GM12892 (cell line): ENCODE measurements at regions not wholly inside any gene's neighbourhood (a gene's known extent, or its start where the extent isn't known, plus 50 kb on each side); places are given as distances from the start of the nearest gene placed in this dataset.

Experiments used
- DNase-seq: peaks from one replicate; pipeline ENCODE4 v3.0.0; 2011; ENCODE audit not compliant: insufficient read length
- FAIRE-seq: peaks from 2 replicates; lab custom pipeline; 2011; peaks lifted over from hg19 to GRCh38; lab: Jason Lieb, UNC
- POLR2A ChIP-seq: IDR thresholded peaks from 2 replicates; pipeline ENCODE4 v1.6.1; 2011; ENCODE audit warnings: low read depth, low read length, control low read depth
- POLR2AphosphoS5 ChIP-seq: IDR thresholded peaks from 2 replicates; pipeline ENCODE4 v1.6.1; 2011; ENCODE audit warnings: low read depth, low read length, control low read depth
- TAF1 ChIP-seq: IDR thresholded peaks from 2 replicates; pipeline ENCODE4 v1.6.1; 2011; ENCODE audit warnings: low read depth, mild to moderate bottlenecking, control low read depth, low read length, borderline replicate concordance

DNA sequence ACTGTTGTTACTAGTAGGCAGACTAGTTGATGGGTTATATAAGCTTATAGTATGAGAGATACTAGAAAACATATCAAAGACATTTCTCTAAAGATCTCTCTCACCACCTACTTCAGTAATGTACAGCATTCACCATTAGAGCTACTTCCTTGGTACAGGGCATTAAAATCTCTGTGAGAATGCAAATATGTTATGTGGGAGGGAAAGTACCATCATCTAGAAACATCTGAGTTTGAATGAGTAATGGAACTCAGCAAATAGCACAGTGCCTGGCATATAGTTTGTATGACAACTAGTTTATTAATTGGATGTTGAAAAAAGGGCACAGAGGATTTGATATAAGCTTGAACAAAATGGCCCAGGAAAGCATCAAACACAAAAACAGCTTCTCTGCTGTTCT lies 211.1 kb downstream of the GLUD2 start:
- DNase-seq (no peak), FAIRE-seq (peak; percentile 38)
- TF ChIP-seq TAF1 (no peak), POLR2A (no peak), POLR2AphosphoS5 (no peak)

DNA sequence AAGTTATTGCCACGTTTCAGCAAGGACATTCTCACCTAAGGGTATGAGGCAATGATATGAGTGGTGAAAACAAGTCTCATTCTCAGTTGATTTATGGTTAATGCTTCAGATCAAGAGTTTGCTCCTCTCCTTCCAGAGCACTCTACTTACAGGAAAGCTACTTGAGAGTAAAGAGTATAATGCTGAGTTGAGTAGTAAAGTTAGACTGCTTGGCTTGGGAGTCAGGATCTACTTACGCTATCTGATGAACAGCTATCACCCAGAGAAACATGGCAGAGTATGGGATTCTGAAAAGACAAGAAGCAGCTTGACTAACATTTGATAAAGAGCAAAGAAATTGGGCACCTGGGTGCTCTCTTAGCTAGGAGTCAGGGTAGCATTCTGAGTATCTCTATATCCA lies 211.8 kb downstream of the GLUD2 start:
- TF ChIP-seq POLR2AphosphoS5 (no peak), TAF1 (no peak), POLR2A (no peak)
- DNase-seq (no peak), FAIRE-seq (no peak)

DNA sequence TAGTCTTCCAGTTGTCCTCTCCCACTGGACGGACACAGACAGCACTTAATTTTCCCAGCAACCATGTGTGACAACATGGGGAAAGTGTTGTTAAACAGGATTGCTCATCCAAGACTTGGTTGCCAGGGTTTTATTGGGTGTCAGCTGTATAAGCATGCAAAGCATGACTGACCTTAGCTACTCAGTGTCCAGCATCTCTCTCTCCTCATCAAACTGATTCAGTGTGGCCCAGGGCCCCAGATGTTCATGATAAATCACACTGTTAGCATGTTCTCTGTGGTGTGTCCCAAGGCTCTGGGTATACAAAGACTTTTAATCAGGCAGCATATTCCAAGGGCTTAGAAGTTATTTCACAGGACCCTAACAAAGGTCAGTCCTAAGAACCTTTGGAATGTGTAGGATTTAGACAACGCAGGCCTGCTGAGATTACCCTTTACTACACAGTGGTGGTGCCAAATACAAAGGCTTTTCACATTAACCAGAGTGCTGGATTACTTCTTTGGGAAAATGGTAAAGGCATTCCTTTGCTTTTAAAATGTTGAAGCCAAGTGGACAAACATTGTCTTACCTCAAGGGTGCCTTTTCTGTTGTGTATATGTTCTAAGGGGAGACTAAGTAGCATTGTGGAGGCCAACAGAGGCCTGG lies 213.3 kb downstream of the GLUD2 start:
- no peak for DNase-seq
- no peak for TF ChIP-seq TAF1
- no peak for TF ChIP-seq POLR2AphosphoS5
- no peak for TF ChIP-seq POLR2A
- no peak for FAIRE-seq

DNA sequence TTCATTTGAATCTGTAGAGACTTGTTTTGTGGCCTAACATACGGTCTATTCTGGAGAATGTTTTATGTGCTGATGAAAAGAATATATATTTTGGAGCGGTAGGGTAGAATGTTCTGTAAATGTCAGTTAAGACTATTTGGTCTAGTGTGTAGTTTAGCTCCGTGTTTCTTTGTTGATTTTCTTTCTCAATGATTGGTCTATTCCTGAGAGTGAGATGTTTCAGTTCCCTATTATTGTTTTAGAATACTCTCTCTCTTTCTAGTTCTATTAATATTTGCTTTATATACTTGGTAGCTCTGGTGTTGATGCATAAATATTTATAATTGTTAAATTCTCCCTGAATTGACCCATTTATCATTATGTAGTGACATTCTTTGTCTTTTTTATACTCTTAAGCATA lies 236.5 kb downstream of the GLUD2 start:
- FAIRE-seq: no peak
- TF ChIP-seq POLR2A (no peak), POLR2AphosphoS5 (no peak), TAF1 (no peak)

DNA sequence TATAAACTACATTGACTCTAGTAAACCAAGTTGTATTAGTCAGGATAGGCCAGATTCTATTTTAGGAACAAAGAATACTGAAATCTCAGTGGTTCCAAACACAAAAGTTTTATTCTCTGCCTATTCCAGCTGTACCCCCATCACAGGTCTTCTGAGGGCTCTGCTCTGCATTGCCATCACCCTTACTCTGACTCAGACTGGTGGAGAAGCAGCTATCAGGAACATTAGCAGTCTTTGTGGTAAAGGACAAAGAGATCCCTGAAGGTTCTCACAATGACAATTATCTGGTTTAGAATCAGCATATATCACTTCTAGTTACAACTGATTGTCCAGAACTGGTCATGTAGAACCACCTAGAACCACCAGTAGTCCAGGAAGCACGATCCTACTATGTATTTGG lies 251.1 kb downstream of the GLUD2 start:
- no peak for DNase-seq
- TF ChIP-seq POLR2A (no peak), POLR2AphosphoS5 (no peak), TAF1 (no peak)
- no peak for FAIRE-seq

More for the DNA sequence above, 236.5 kb downstream of the GLUD2 start:
- DNase-seq: no peak

DNA sequence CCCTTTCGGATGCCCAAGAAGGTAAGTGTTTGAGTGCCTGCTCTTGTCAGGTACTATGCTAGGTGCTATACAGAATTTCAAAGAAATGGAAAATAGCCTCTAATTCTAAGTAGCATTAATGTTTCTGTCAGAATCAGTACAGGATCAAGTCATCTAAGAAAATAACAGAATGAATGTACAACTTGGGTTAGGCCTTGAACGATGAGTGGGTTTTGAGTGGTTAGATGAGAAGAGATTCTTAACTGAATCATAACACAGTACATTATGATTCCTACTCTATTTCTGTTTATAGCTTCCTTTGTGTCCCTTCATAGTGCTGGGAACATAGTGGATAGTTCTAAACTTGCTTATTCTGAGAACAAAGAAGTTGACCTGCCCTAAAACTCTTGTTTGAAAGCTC lies 253.9 kb downstream of the GLUD2 start:
- no peak for FAIRE-seq
- TF ChIP-seq TAF1: no peak
- TF ChIP-seq POLR2A: no peak
- no peak for TF ChIP-seq POLR2AphosphoS5
- DNase-seq: no peak

DNA sequence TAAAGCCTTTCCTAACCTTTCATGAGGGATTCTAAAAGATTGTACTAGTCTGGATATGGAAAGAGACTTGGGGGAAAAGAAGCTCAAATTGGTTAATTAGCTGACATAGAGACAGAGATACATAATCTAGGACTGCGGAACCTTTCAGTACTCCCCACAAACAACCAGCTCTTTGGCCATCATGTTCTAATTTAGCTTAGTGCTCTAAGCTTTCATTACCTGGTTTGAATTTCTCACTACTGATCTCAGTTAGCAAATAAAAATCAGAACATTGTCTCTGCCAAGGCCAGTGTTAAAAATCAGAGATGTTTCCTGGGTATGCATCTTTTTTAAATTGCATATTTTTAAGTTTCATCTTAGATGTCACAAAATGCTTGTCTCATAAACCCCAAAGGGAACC lies 254.4 kb downstream of the GLUD2 start:
- FAIRE-seq: no peak
- TF ChIP-seq POLR2AphosphoS5 (no peak), TAF1 (no peak), POLR2A (no peak)
- DNase-seq: no peak

DNA sequence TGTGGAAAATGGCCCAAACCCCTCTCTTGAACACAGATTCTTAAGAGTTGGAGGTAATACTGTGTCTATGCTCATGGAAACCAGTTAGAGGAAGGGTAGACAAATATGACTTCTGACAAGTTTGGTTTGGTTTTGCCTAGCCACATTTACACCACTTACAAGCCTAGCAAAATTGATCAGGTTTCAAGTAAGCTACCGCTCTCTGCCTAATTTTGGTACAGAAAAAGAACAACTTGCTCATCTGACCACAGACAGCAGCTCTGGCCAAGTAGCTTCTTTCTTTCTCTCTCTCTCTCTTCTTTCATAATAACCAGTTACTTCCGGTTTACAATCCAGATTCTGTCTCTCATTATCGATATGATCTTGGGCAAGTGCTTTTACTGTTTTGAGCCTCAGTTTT lies 260.0 kb downstream of the GLUD2 start:
- FAIRE-seq (peak; percentile 83), DNase-seq (no peak)
- TF ChIP-seq POLR2AphosphoS5: no peak
- TF ChIP-seq POLR2A: no peak
- no peak for TF ChIP-seq TAF1

DNA sequence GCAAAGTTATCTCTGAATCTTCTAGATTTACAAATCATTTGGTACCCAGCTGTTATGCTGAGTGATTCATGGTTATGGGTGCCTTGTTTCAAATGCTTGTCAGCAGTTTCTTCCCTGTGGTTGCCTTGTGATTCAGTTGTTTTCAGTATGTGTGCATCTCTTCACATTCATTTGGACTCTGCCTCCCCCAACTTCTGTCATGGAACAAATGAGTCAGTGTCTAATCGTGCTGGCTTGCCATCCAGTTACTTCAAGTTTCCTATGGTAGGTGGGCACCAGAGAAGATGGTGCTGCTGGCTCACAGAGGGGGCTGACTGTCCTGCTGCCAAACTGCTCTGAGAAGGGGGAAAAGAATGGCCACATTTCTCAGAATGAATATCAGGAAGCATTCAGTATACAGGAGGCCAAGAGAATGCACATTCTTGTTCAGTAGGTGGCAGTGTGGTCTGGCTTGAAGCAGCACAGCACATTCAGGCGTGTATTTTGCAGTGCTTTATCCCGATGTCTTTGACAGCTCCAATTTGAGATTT lies 260.9 kb downstream of the GLUD2 start:
- FAIRE-seq (peak; percentile 88), DNase-seq (no peak)
- no peak for TF ChIP-seq POLR2A
- no peak for TF ChIP-seq TAF1
- no peak for TF ChIP-seq POLR2AphosphoS5

DNA sequence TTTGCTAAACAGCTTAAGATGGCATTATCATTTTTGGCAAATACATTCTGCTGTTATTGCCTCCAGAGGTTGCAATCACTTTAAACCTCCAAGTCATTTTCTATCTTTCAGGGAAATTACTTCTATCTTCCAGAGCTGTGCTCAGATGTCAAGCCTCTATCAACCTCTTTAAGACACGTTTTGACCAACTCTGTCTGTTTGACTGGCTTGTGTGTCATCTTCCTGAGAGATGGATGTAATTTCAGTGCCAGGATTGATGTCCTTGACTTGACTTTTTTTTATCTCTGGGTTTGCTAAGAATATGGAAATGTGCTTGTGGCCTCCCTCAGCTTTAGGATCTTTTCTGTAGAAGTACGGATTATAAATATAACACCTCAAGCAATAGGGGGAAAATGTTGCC lies 263.4 kb downstream of the GLUD2 start:
- DNase-seq (no peak), FAIRE-seq (no peak)
- TF ChIP-seq POLR2AphosphoS5 (no peak), TAF1 (no peak), POLR2A (no peak)

DNA sequence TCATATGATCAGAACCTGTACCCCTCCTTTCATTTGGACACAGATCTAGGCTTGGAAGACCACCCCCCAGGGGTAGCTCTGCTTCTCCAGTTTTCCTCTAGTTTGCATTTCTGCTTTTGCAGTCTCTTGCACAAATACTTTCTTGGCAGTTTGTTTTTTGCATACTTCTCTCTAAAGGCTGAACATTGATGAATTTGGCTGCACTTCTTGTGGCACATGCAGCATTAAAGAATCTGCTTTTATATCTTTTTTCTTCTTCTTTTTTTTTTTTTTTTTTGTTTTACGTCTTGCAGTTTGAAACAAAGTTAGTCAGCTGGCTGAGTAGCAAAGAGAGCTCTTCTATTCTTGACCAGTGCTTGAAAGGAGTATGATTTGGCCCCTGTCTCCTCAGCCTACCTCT lies 273.0 kb downstream of the GLUD2 start:
- DNase-seq (no peak), FAIRE-seq (no peak)
- no peak for TF ChIP-seq TAF1
- no peak for TF ChIP-seq POLR2A
- TF ChIP-seq POLR2AphosphoS5: no peak

DNA sequence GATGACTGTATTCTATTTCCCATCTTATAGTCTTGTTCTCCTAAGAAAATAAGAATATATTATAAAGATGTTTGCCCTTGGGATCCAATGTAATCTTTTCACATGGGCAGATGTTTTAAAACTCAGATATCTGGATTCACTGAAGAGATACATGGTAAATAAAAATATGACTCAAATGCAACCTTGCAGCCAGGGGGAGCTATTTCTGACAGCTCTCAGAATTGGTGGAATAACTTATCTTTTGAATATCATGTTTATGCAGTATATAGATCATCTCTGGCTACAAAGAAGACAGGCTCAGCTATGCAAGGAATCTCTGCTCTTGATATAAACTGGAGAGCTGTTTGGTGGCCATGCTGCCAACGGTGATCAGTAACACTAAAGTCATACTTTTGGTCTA lies 274.7 kb downstream of the GLUD2 start:
- FAIRE-seq: no peak
- no peak for DNase-seq
- TF ChIP-seq POLR2A (no peak), POLR2AphosphoS5 (no peak), TAF1 (no peak)

DNA sequence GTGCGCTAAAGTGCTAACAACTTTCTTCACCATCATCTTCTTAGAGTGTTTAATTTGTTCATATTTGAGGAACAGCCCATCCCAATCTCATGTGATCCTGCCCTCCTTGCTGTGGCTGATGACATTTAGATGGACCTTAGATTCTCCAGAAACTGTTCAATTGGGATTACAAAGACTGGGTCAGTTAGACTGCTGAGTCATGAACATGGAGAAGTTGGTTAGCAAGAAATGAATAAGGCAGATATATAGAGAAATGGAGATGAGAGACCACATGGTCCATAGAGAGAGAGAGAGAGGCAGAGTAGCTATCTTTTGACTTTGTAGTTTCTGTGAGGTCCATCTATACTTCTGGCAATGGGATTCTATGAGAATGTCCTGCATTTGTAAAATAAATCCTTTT lies 275.9 kb downstream of the GLUD2 start:
- FAIRE-seq (no peak), DNase-seq (no peak)
- no peak for TF ChIP-seq POLR2AphosphoS5
- no peak for TF ChIP-seq TAF1
- TF ChIP-seq POLR2A: no peak
